K562 (cell line): ENCODE measurements at regions not wholly inside any gene's neighbourhood (a gene's known extent, or its start where the extent isn't known, plus 50 kb on each side); places are given as distances from the start of the nearest gene placed in this dataset.
"Not testable (repeated sequence)": the region's sequence is repeated elsewhere in the genome, so short reads cannot be mapped to it uniquely, and the experiment has no call there.

Experiments
- ATAC-seq: fragments of 200-7000 bp; cut with Tn5 transposase; 3 replicates; pipeline ENCODE4 v1.9.1; 2020; ENCODE audit warnings: moderate library complexity
- BruUV-seq: library from RNA; stranded (reverse); fragments of 400-500 nt; replicated peaks from 2 replicates; lab custom pipeline; 2021; lab: Mats Ljungman, UMichigan
- CTCF ChIA-PET: fragments of 300-600 bp; formaldehyde crosslinking; extraction: SDS; loops from one replicate; lab custom pipeline; 2021; ENCODE audit warnings: low intra/inter-chr PET ratio; lab: Yijun Ruan, JAX
- POLR2A ChIA-PET: fragments of 300-600, 350-650 bp; sonication (Branson Sonifier 250); formaldehyde crosslinking; extraction: SDS; loops from one replicate; lab custom pipeline; 2021; ENCODE audit warnings: antibody characterized with exemption, inconsistent platforms; lab: Yijun Ruan, JAX
- DNase-seq, 4 experiments: peaks; one replicate each; pipeline versions ENCODE4 v3.0.0 to v3.0.0-alpha.2; 2011 to 2018; ENCODE audit warnings: low spot score in 3 of 4, mixed read lengths in 3 of 4; ENCODE audit errors: extremely low read depth in 1 of 4
- FAIRE-seq: peaks from 2 replicates; lab custom pipeline; 2011; peaks lifted over from hg19 to GRCh38; lab: Jason Lieb, UNC
- H2AFZ ChIP-seq: 2 replicates; pipeline ENCODE4 v1.6.0; 2011; ENCODE audit warnings: low read depth, low read length, control low read depth, inconsistent platforms
- H3K27ac ChIP-seq: fragments of 200-600 bp; 3 replicates; pipeline ENCODE4 v1.8.0; 2011; ENCODE audit warnings: low read depth, mild to moderate bottlenecking, control low read depth, inconsistent platforms, low read length, moderate library complexity, mixed read lengths; ENCODE audit errors: extremely low read depth
- H3K27me3 ChIP-seq, 2 experiments: fragments of 300-600 bp in 1 of 2; 2 replicates in 1 of 2; 3 replicates in 1 of 2; pipeline versions ENCODE4 v1.6.0 to v1.8.0; 2011; ENCODE audit warnings: inconsistent platforms in 2 of 2, low read length in 2 of 2, mild to moderate bottlenecking in 1 of 2, mixed read lengths in 1 of 2, moderate library complexity in 1 of 2; ENCODE audit not compliant: control insufficient read depth in 2 of 2, insufficient read depth in 2 of 2
- H3K36me3 ChIP-seq: fragments of 300-600 bp; 3 replicates; pipeline ENCODE4 v1.8.0; 2011; ENCODE audit warnings: mild to moderate bottlenecking, low read length, inconsistent platforms; ENCODE audit not compliant: control insufficient read depth, insufficient read depth
- H3K4me1 ChIP-seq, 2 experiments: fragments of 200-600 bp in 1 of 2; replicated peaks in 1 of 2; 2 replicates in 1 of 2; 3 replicates in 1 of 2; pipeline versions ENCODE4 v1.5.1 to v1.8.0; 2011; ENCODE audit warnings: inconsistent platforms in 2 of 2, low read length in 2 of 2, mild to moderate bottlenecking in 1 of 2, mixed read lengths in 1 of 2, moderate library complexity in 1 of 2; ENCODE audit not compliant: control insufficient read depth in 2 of 2, insufficient read depth in 2 of 2
- H3K4me2 ChIP-seq: 2 replicates; pipeline ENCODE4 v1.6.1; 2011; ENCODE audit warnings: low read length, control low read depth, inconsistent platforms, mixed read lengths; ENCODE audit not compliant: insufficient read depth
- H3K4me3 ChIP-seq: fragments of 200-600 bp; sonication (generic), shearing (Covaris generic); 2 replicates; pipeline ENCODE4 v1.5.1; 2016; ENCODE audit warnings: control low read depth, inconsistent platforms
- H3K79me2 ChIP-seq: fragments of 200-600 bp; 3 replicates; pipeline ENCODE4 v1.8.0; 2011; ENCODE audit warnings: low read length, inconsistent platforms; ENCODE audit not compliant: control insufficient read depth, insufficient read depth
- H3K9ac ChIP-seq, 2 experiments: 2 replicates each; pipeline versions ENCODE4 v1.6.0 to v1.6.1; 2011; ENCODE audit warnings: low read depth in 2 of 2, low read length in 2 of 2, control low read depth in 1 of 2, inconsistent platforms in 1 of 2, mild to moderate bottlenecking in 1 of 2, mixed read lengths in 1 of 2; ENCODE audit not compliant: insufficient read depth in 1 of 2
- H3K9me1 ChIP-seq: one replicate; pipeline ENCODE4 v1.6.0; 2011; ENCODE audit warnings: inconsistent platforms, mild to moderate bottlenecking, low read length, moderate library complexity; ENCODE audit not compliant: control insufficient read depth, insufficient read depth
- H3K9me3 ChIP-seq: replicated peaks from 2 replicates; pipeline ENCODE4 v1.5.1; 2011; ENCODE audit warnings: low read depth, low read length, inconsistent platforms; ENCODE audit not compliant: control insufficient read depth, insufficient read depth
- H4K20me1 ChIP-seq: replicated peaks from 2 replicates; pipeline ENCODE4 v1.6.1; 2011; ENCODE audit warnings: low read length, inconsistent platforms, mixed read lengths; ENCODE audit not compliant: control insufficient read depth, insufficient read depth
- CEBPB ChIP-seq: fragments of 450-650 bp; IDR thresholded peaks from 2 replicates; pipeline ENCODE4 v1.6.1; 2016; ENCODE audit warnings: missing genetic modification characterization, missing compliant biosample characterization
- MED1 ChIP-seq: sonication (generic); formaldehyde crosslinking; IDR thresholded peaks from 2 replicates; pipeline ENCODE4 v1.8.1; 2023; ENCODE audit warnings: missing genetic modification reagents, borderline replicate concordance
- NCOA1 ChIP-seq: fragments of 450-650 bp; IDR thresholded peaks from 2 replicates; pipeline ENCODE4 v1.6.1; 2016; ENCODE audit warnings: low read depth
- PCBP1 ChIP-seq: fragments of 200-400 bp; formaldehyde crosslinking; IDR thresholded peaks from 2 replicates; pipeline ENCODE4 v1.6.1; 2018; ENCODE audit warnings: mild to moderate bottlenecking, low read depth, low read length; ENCODE audit not compliant: poor library complexity, severe bottlenecking
- RNF219 ChIP-seq: fragments of 250-450 bp; sonication (Bioruptor Pico); IDR thresholded peaks from 2 replicates; pipeline ENCODE4 v1.5.0; 2022; ENCODE audit warnings: mild to moderate bottlenecking
- SNIP1 ChIP-seq: fragments of 450-650 bp; IDR thresholded peaks from 2 replicates; pipeline ENCODE4 v1.7.1; 2017; ENCODE audit warnings: low read depth, mild to moderate bottlenecking
- ZHX1 ChIP-seq: fragments of 150-350 bp; conservative IDR thresholded peaks from 2 replicates; pipeline ENCODE4 v1.6.1; 2014; ENCODE audit warnings: low read length
- ZNF133 ChIP-seq: fragments of 250-450 bp; sonication (Bioruptor Pico); IDR thresholded peaks from 2 replicates; pipeline ENCODE4 v1.4.0; 2020; ENCODE audit warnings: mild to moderate bottlenecking
- ZNF224 ChIP-seq: sonication (generic); formaldehyde crosslinking; IDR thresholded peaks from 2 replicates; pipeline ENCODE4 v1.8.0; 2022; ENCODE audit warnings: mild to moderate bottlenecking, missing genetic modification reagents
- WGBS: fragments of 100-300 bp; shearing (Covaris generic); methylation state at CpG from one replicate; pipeline ENCODE4 v1.1.6; 2016; ENCODE audit warnings: low coverage, mixed read lengths; ENCODE audit not compliant: insufficient coverage; ENCODE audit errors: missing lambda C conversion rate; 5-methylcytosine and 5-hydroxymethylcytosine counted together
- in situ Hi-C: fragments of 300-500 bp; cut with MboI; formaldehyde crosslinking; loops from 4 replicates; pipeline ENCODE4 v1.15.0; 2018; ENCODE audit warnings: inconsistent platforms, mixed read lengths
- intact Hi-C: fragments of 100-400 bp; cut with micrococcal nuclease; formaldehyde crosslinking; loops from 2 replicates; pipeline ENCODE4 v1.14.2; 2022

- H3K4me3 ChIP-seq, BruUV-seq, CTCF ChIA-PET, H3K27ac ChIP-seq, H3K4me1 ChIP-seq, H2AFZ ChIP-seq, in situ Hi-C loops, ATAC-seq, H3K79me2 ChIP-seq, H3K9ac ChIP-seq, H3K36me3 ChIP-seq, H3K9me3 ChIP-seq, H3K9me1 ChIP-seq, H3K4me2 ChIP-seq, DNase-seq, FAIRE-seq, H3K27me3 ChIP-seq, intact Hi-C loops, H4K20me1 ChIP-seq: not testable (repeated sequence)
- 2% methylated on average over 13 of the region's 44 CpGs for WGBS
- POLR2A ChIA-PET: interaction anchor here (0.7 kb wide), 1 partner anchor 403 kb away, joined by 3 read pairs; no protein-coding TSS in a partner anchor
Measured at GRCh38 chr7:9621306-9621902, 1188.0 kb downstream of the NXPH1 start.

GRCh38 chr7:9621927-9622326 is 1188.5 kb downstream of the NXPH1 start:
- H3K27me3 ChIP-seq: no peaks in the 10 kb centered on the region
- H3K4me3 ChIP-seq: no peak overlapping the region
- no peaks in the 10 kb centered on the region for H3K9me1 ChIP-seq
- intact Hi-C loops (no loop called here), in situ Hi-C loops (no loop called here)
- H3K9me3 ChIP-seq: no peaks in the 10 kb centered on the region
- DNase-seq (no peak), FAIRE-seq (no peak), ATAC-seq (no peak)
- 10% methylated on average over 4 of the region's 9 CpGs for WGBS
- no peak overlapping the region for H2AFZ ChIP-seq
- H3K79me2 ChIP-seq: no peaks in the 10 kb centered on the region
- TF ChIP-seq PCBP1: no peak
- TF ChIP-seq ZNF224: no peak
- no peak for TF ChIP-seq CEBPB (tag)
- no peak for TF ChIP-seq NCOA1
- TF ChIP-seq ZNF133 (CRISPR knock-in tag): no peak
- TF ChIP-seq SNIP1: no peak
- TF ChIP-seq MED1 (CRISPR knock-in tag): no peak
- no peak for TF ChIP-seq ZHX1
- TF ChIP-seq RNF219 (CRISPR knock-in tag): no peak
- H3K4me1 ChIP-seq: no peaks in the 10 kb centered on the region
- H3K27ac ChIP-seq: no peak overlapping the region
- H4K20me1 ChIP-seq: no peaks in the 10 kb centered on the region
- H3K4me2 ChIP-seq: no peak overlapping the region
- no peaks in the 10 kb centered on the region for H3K36me3 ChIP-seq
- ChIA-PET CTCF (no interaction called here), POLR2A (interaction anchor here (0.7 kb wide), 1 partner anchor 402 kb away, joined by 3 read pairs; no protein-coding TSS in a partner anchor)
- BruUV-seq: no TSS peak
- H3K9ac ChIP-seq: no peak overlapping the region
